HG03159 (cell line): ENCODE measurements at regions not wholly inside any gene's neighbourhood (a gene's known extent, or its start where the extent isn't known, plus 50 kb on each side); places are given as distances from the start of the nearest gene placed in this dataset.

Experiments used
- ATAC-seq: cut with Tn5 transposase; IDR thresholded peaks from one replicate; pipeline ENCODE4 v1.9.1; 2021; ENCODE audit warnings: mild to moderate bottlenecking, moderate library complexity; ENCODE audit not compliant: unreplicated experiment

DNA sequence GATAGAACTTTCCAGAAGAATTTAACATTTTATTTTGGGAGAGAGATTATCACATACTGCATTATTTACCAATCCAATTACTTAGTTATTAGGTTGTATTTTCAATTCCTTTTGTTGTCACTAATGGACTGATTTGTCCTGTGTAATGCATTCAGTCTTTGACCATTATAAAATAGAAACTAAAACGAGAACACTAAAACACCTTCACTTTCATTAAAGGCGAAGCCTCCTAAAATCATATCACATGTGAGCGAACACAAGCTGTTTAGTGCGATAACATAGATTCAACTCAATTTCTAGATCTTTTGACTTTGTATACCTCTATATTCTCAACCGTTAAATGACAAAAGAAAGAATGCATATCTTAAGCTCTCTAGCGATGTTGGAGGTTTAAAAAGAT lies 253.4 kb downstream of the VGLL3 start:
- no peak for ATAC-seq

DNA sequence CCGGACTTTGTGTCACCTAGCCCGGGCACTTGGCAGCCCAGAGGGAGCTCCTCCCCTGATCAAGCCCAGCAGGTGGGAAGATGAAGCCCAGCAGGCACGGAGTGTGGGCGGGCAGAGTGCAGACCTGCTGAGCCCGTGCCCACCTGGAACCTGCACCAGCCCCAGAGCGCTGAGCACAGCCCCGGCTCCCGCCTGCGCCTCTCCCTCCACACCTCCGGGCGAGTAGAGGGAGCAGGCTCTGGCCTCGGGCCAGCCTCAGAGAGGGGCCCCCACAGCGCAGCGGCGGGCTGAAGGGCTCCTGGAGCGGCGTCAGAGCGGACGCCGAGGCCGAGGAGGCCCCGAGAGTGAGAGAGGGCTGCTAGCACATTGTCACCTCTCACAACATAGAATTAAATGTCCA lies 257.7 kb downstream of the VGLL3 start:
- ATAC-seq = no peak

GRCh38 chr3:86731501-86731901 lies 259.4 kb downstream of the VGLL3 start:
- ATAC-seq = no peak

- ATAC-seq = no peak
These were observed 267.5 kb downstream of the VGLL3 start for GRCh38 chr3:86723433-86723832.

- ATAC-seq = no peak
These were observed 279.3 kb downstream of the VGLL3 start for GRCh38 chr3:86711634-86712033.

GRCh38 chr3:86708893-86709292 lies 282.1 kb downstream of the VGLL3 start:
- no peak for ATAC-seq

DNA sequence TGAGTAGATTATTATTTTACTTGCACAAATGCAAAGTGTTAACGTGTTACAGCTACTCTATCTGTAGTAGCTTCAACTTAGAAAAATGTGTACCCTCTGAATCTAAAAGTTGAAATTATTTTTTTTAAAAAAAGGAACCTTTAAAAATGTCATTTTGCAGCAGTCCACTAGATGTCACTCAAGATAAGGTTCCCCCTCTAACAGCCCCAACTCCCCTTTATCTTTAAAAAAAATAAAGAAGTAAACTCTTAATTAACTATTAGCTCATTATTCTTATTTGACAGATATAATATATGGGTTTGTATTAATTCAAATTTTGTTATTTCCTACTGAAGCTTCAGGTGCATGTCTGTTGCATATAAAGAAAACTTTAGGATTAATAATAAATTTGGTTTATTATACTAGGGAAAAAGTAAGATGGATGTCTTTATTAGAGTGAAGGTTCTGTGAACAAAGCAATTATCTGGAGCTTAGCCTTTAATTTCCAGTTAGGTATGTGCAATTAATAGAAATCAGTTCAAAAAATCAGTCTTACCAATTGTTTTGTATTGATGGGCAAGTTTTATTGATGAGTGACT lies 288.5 kb downstream of the VGLL3 start:
- peak; percentile 64 for ATAC-seq

DNA sequence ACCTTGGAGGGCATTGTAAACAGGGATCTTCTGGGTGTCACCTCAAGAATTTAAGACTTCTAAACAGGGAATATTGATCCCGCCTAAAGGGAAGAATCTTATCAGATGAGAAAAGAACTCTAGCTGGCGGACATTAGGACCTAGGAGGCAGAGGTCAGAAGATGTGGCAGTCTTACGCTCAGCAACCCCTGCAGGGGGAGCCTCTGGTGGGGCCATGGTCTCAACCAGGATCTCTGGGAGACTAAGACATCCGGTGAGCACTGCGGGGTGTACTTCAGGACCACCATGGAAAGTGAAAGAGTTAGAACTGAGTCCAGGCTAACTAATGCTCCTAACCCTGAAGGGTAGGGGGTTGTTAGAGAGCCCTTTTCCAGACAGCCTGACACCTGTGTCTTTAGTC lies 295.2 kb downstream of the VGLL3 start:
- ATAC-seq = no peak

DNA sequence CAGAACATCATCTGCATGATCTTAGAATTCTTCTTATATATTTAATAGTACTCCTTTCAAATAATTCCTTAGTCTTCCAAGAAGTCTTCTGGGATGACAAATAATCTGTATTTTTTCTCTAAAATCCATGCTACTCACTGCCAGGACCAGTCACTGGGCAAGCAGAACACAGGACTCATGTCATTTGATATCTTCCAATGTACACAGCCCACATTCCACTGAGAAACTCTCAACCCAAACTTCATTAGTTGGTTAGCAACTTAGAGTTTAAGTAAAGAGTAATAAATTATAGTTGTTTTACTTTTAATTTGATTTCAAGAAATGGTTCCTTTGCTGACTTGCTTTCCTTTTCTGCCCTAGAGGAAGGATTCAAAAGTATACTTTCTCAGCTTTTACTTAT lies 317.0 kb downstream of the VGLL3 start:
- no peak for ATAC-seq

- ATAC-seq = no peak
These were observed 329.1 kb downstream of the VGLL3 start for GRCh38 chr3:86661817-86662216.

DNA sequence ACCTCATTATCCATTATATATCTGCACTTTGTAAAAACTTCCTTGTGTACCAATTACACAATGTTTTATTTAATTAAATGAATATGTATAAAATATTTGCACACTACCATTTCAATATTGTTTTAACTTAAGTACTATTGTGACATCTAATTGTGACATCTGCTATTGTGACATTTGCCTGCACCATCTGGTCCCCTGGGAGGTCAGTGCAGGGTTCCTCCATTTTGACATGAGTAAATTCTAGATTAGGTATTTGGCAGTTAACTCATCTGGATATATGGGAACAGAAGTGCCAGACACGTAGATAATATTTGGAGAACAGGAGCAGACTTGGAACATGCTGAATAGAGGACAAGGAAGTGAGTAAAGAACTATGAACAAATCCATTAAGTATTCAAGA lies 332.1 kb downstream of the VGLL3 start:
- ATAC-seq = no peak

DNA sequence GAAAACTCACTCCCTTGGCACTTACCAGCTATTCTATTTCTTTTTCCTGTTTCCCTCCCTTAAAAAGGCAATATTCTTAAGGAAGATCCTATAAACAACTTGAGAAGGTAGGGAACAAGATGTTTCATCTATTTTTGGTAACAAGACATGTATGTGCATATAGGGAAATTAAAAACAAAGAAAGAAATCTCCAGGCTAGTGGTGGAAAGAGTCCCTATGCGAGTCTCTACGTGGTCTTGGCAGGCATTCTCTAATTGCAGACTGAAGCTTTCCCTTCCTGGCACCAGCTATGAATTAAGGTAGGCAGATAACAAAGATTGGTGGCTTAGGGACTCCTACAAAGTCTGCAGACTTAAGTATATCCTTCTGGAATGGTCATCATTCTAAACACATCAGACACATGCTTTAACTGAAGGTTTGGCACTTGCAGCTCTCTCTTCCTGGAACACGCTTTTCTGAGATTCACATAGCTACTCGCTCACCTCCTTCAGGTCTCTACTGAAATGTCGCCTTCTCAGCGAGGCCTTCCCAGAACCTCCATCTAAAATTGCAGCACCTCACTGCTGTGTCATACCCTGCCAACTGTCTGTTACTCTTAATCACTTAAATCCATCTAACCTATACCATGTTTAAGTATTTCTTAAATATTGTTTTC lies 336.0 kb downstream of the VGLL3 start:
- ATAC-seq = no peak

- no peak for ATAC-seq
These were observed 337.2 kb downstream of the VGLL3 start for GRCh38 chr3:86653661-86654205.

- ATAC-seq = no peak
These were observed 342.9 kb downstream of the VGLL3 start for GRCh38 chr3:86648087-86648486.

- no peak for ATAC-seq
These were observed 345.2 kb downstream of the VGLL3 start for GRCh38 chr3:86645756-86646155.

- no peak for ATAC-seq
These were observed 356.6 kb downstream of the VGLL3 start for GRCh38 chr3:86634361-86634760.

- ATAC-seq = no peak
These were observed 361.4 kb downstream of the VGLL3 start for GRCh38 chr3:86629511-86629910.

GRCh38 chr3:86624192-86624591 lies 366.8 kb downstream of the VGLL3 start:
- ATAC-seq = no peak

- ATAC-seq = no peak
These were observed 372.2 kb downstream of the VGLL3 start for GRCh38 chr3:86618706-86619105.

GRCh38 chr3:86605166-86605565 lies 385.8 kb downstream of the VGLL3 start:
- ATAC-seq = no peak

DNA sequence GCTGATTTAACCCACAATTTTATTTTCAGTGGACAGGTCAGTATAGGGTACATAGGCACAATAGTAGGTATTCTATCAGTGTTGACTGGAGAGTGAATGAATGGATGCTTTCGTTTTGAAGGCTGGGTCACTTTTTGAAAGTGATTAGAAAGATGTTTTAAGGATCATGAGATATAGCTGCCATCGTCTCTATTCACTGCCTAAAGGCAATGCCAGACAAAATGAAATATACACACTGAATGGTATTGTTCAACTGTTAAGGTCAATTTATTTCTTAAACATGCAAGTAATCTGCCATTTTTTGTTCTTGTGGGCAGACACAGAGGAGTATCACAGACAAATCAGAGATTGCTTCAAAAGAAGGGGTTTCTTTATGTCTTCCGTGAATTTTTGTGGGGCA lies 395.3 kb downstream of the VGLL3 start:
- ATAC-seq = no peak

DNA sequence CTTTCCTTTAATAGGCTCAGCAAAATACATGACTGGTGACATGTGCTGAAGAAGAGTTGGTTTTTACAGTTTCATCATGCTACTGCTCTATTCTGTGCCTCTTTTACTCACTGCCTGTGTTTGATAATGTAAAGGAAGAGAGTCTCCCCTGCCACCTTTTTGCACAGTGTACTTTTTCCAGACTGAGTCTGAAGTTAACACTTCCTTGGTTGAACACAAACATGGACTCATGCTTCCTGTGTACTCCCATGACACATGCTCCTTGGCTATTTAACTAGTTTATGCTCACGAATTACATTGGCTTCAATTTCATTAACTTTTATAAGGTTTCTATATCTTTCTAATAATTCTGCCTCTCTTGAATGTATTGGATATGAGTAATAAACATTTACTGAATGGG lies 396.1 kb downstream of the VGLL3 start:
- no peak for ATAC-seq

GRCh38 chr3:86578071-86578470 lies 412.9 kb downstream of the VGLL3 start:
- no peak for ATAC-seq
